ENCODE measurements at regions not wholly inside any gene's neighbourhood (a gene's known extent, or its start where the extent isn't known, plus 50 kb on each side); places are given as distances from the start of the nearest gene placed in this dataset.

DNA sequence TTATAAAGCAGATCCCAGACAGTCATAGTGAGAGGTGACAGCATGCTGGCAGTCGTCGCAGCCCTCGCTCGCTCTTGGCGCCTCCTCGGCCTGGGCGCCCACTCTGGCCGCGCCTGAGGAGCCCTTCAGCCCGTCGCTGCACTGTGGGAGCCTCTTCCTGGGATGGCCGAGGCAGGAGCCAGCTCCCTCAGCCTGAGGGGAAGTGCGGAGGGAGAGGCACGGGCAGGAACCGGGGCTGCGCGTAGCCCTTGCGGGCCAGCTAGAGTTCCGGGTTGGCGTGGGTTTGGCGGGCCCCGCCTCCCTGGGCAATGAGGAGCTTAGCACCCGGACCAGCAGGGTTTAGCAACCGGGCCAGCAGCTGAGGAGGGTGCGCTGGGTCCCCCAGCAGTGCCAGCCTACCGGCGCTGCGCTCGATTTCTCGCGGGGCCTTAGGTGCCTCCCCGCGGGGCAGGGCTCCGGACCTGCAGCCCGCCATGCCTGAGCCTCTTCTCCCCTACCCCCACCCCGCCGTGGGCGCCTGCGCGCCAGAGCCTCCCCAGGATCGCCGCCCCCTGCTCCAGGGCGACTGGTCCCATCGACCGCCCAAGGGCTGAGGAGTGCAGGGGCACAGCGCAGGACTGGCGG lies 451.2 kb upstream of the DCN start:
- TF ChIP-seq, protein P1, sequence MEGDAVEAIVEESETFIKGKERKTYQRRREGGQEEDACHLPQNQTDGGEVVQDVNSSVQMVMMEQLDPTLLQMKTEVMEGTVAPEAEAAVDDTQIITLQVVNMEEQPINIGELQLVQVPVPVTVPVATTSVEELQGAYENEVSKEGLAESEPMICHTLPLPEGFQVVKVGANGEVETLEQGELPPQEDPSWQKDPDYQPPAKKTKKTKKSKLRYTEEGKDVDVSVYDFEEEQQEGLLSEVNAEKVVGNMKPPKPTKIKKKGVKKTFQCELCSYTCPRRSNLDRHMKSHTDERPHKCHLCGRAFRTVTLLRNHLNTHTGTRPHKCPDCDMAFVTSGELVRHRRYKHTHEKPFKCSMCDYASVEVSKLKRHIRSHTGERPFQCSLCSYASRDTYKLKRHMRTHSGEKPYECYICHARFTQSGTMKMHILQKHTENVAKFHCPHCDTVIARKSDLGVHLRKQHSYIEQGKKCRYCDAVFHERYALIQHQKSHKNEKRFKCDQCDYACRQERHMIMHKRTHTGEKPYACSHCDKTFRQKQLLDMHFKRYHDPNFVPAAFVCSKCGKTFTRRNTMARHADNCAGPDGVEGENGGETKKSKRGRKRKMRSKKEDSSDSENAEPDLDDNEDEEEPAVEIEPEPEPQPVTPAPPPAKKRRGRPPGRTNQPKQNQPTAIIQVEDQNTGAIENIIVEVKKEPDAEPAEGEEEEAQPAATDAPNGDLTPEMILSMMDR (IDR thresholded peaks at IDR 0.05; ENCODE audit: unreplicated experiment): no peak
- H3K4me1 Mint-ChIP-seq (ENCODE audit: insufficient read depth, unreplicated experiment): no peaks in the 10 kb centered on the region
- peaks cover 8% of the 10 kb centered on the region for H3K36me3 Mint-ChIP-seq (ENCODE audit: insufficient read depth, unreplicated experiment)
- H3K9me3 Mint-ChIP-seq (ENCODE audit: unreplicated experiment): no peaks in the 10 kb centered on the region
- no peak overlapping the region for H3K4me3 Mint-ChIP-seq (ENCODE audit: unreplicated experiment)
- DNase-seq (ENCODE audit: unreplicated experiment): no peak
- BruUV-seq (replicated peaks): no TSS peak
- intact Hi-C loops (cut with micrococcal nuclease): no loop called here
- no peak overlapping the region for H3K27ac Mint-ChIP-seq (ENCODE audit: low read depth, unreplicated experiment)
- no peaks in the 10 kb centered on the region for H3K27me3 Mint-ChIP-seq (ENCODE audit: insufficient read depth, unreplicated experiment)
- ChIA-PET POLR2A (no interaction called here), CTCF (interaction anchor here (1.3 kb wide), 1 partner anchor 253 kb away, joined by 3 read pairs; no protein-coding TSS in a partner anchor)

DNA sequence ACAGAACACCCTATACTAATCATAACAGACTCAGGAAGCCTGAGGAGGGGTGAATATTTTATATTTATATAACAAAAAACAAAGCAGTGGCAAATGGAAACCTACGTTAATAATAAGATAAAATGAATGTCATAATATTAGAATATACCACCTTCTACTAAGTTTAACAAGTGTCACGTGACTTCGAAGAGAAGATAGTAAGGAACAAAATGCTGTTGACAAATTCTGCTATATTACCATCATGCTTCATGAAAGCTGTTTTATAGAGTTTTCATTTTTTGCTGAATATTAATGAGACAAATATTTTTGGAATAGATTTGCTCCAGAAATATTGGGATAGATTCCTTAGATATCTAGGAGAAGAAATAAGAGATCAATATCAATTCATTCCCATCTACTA lies 450.6 kb upstream of the DCN start:
- ChIA-PET CTCF (interaction anchor here (1.3 kb wide), 1 partner anchor 252 kb away, joined by 3 read pairs; no protein-coding TSS in a partner anchor), POLR2A (no interaction called here)
- TF ChIP-seq, protein P1 (IDR thresholded peaks at IDR 0.05; ENCODE audit: unreplicated experiment): no peak
- Mint-ChIP-seq H3K9me3 (ENCODE audit: unreplicated experiment) (no peaks in the 10 kb centered on the region), H3K27ac (ENCODE audit: low read depth, unreplicated experiment) (no peak overlapping the region), H3K4me3 (ENCODE audit: unreplicated experiment) (no peak overlapping the region), H3K36me3 (ENCODE audit: insufficient read depth, unreplicated experiment) (peaks cover 8% of the 10 kb centered on the region), H3K4me1 (ENCODE audit: insufficient read depth, unreplicated experiment) (no peaks in the 10 kb centered on the region), H3K27me3 (ENCODE audit: insufficient read depth, unreplicated experiment) (no peaks in the 10 kb centered on the region)
- DNase-seq (ENCODE audit: unreplicated experiment): no peak
- intact Hi-C loops (cut with micrococcal nuclease): no loop called here
- no TSS peak for BruUV-seq (replicated peaks)

DNA sequence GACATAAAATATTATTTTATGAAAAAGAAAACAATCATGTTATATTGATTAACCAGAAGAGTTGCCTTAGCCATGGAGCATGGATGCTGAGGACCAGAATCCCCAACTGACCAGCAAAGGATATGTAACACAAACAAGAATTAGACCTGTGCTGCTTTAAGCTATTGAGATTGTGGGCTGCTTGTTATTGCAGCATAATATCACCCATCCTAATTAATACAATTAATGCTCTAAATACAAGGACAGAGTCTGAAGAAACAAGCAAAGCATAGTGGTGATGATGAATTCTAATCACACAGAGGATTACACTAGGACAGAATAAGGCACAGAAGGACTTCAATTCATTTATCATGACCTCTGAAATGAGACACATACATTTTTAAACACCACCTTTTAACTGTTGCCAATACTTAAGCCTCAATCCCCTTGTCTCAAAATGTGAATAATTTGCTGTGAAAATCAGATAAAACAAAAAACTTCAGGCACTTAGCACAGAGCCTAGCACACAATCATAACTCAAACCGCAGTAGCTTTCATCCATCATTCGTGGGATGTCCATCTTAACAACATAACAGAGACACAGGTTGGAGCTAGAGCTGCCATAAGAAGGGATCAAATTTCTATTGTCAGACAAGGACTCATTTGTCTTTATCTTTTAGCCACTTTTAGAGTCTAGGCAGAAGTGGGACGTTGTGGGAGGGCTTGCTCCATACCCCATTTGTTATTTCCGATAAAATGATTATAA lies 449.6 kb upstream of the DCN start:
- ChIA-PET CTCF (no interaction called here), POLR2A (no interaction called here)
- no peak overlapping the region for H3K27ac Mint-ChIP-seq (ENCODE audit: low read depth, unreplicated experiment)
- intact Hi-C loops (cut with micrococcal nuclease): no loop called here
- no TSS peak for BruUV-seq (replicated peaks)
- no peak for DNase-seq (ENCODE audit: unreplicated experiment)
- no peaks in the 10 kb centered on the region for H3K9me3 Mint-ChIP-seq (ENCODE audit: unreplicated experiment)
- H3K36me3 Mint-ChIP-seq (ENCODE audit: insufficient read depth, unreplicated experiment): peaks cover 8% of the 10 kb centered on the region
- H3K27me3 Mint-ChIP-seq (ENCODE audit: insufficient read depth, unreplicated experiment): no peaks in the 10 kb centered on the region
- TF ChIP-seq, protein P1 (IDR thresholded peaks at IDR 0.05; ENCODE audit: unreplicated experiment): no peak
- H3K4me1 Mint-ChIP-seq (ENCODE audit: insufficient read depth, unreplicated experiment): no peaks in the 10 kb centered on the region
- no peak overlapping the region for H3K4me3 Mint-ChIP-seq (ENCODE audit: unreplicated experiment)

DNA sequence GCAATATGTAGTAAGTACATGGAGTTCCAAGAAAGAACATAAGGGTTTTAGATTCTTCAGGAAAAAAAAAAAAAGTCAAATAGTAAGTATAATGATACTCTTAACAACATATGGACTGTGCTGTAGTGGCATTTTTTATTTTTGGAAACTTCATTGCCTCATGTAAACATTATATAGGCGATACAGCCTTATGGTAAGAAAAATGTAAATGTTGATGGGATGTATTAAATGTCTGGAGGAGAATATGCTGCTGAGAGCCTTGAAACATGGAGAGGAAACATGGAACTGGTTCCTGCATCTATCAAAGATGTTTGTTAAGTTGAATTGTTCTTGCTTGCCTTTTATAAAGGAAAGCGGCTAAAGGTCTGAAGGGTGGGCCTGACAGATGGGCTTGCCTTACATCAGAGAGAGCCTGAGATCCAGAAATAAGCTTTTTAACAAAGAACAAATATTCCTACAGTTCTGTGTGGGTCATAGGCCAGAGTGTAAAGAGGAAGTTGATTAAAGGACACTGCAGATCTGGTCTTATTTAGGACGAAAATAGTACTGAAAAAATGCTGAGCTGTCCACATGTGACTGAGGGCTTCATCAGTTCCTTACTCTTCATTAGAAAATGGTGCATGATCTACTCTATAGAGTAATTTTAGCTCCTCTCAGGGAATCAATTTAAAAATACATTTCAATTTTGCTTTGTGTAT lies 448.1 kb upstream of the DCN start:
- no peak overlapping the region for H3K4me3 Mint-ChIP-seq (ENCODE audit: unreplicated experiment)

More for the DNA sequence above, 448.1 kb upstream of the DCN start:
- H3K9me3 Mint-ChIP-seq (ENCODE audit: unreplicated experiment): no peaks in the 10 kb centered on the region
- ChIA-PET CTCF (no interaction called here), POLR2A (interaction anchor here (0.7 kb wide), 1 partner anchor 13 kb away, joined by 3 read pairs; no protein-coding TSS in a partner anchor)
- intact Hi-C loops (cut with micrococcal nuclease): no loop called here
- no peaks in the 10 kb centered on the region for H3K4me1 Mint-ChIP-seq (ENCODE audit: insufficient read depth, unreplicated experiment)
- DNase-seq (ENCODE audit: unreplicated experiment): no peak
- H3K27ac Mint-ChIP-seq (ENCODE audit: low read depth, unreplicated experiment): no peak overlapping the region
- H3K27me3 Mint-ChIP-seq (ENCODE audit: insufficient read depth, unreplicated experiment): no peaks in the 10 kb centered on the region
- TF ChIP-seq, protein P1 (IDR thresholded peaks at IDR 0.05; ENCODE audit: unreplicated experiment): no peak
- no TSS peak for BruUV-seq (replicated peaks)
- peaks cover 8% of the 10 kb centered on the region for H3K36me3 Mint-ChIP-seq (ENCODE audit: insufficient read depth, unreplicated experiment)

Data from MCF 10A (cell line).